Ovary (tissue), 3 donors: ENCODE measurements at regions not wholly inside any gene's neighbourhood (a gene's known extent, or its start where the extent isn't known, plus 50 kb on each side); places are given as distances from the start of the nearest gene placed in this dataset.

Experiments used
- EP300 ChIP-seq: sonication (generic); formaldehyde crosslinking; IDR thresholded peaks from one replicate; pipeline ENCODE4 v1.6.1; 2017; ENCODE audit warnings: antibody characterized with exemption
- TF ChIP-seq, protein P1 (sequence below), 3 donors: fragments of 450-650 bp in 2 of 3; fragments of 200-600 bp in 1 of 3; IDR thresholded peaks; one replicate each; pipeline versions ENCODE4 v1.5.1 to v1.8.0; 2016 to 2022; ENCODE audit warnings: antibody characterized with exemption in 3 of 3, mild to moderate bottlenecking in 1 of 3
- donor health status: DM: no; HTN: no; CAD: no.

DNA sequence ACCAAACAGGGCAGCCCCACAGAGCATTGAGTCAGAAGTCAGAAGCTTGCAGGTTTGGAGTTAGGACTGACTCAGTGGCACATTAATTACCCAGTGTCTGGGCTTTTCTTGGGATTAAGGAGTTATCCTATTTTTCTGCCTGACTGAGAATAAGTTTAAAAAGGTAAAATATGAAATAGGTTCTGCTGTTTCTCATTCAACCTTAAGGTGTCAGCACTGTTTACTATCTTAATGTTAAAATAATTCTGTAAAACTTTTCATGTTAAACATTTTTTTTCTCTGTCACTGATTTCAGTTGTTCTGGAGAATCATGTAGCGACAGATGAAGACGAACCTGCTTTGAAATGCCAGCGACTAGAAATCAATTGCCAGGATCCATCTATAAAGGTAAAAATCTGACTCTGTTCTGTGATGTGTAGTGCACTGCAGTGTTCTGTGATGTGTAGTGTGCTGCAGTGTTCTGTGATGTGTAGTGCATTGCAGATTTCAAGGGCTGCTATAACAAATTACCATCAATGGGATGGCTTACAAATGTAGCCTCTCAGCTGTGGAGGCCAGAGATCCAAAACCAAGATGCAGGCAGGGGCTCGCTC lies 128.0 kb downstream of the LAT start:
- TF ChIP-seq, protein P1, sequence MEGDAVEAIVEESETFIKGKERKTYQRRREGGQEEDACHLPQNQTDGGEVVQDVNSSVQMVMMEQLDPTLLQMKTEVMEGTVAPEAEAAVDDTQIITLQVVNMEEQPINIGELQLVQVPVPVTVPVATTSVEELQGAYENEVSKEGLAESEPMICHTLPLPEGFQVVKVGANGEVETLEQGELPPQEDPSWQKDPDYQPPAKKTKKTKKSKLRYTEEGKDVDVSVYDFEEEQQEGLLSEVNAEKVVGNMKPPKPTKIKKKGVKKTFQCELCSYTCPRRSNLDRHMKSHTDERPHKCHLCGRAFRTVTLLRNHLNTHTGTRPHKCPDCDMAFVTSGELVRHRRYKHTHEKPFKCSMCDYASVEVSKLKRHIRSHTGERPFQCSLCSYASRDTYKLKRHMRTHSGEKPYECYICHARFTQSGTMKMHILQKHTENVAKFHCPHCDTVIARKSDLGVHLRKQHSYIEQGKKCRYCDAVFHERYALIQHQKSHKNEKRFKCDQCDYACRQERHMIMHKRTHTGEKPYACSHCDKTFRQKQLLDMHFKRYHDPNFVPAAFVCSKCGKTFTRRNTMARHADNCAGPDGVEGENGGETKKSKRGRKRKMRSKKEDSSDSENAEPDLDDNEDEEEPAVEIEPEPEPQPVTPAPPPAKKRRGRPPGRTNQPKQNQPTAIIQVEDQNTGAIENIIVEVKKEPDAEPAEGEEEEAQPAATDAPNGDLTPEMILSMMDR (IDR thresholded peaks at IDR 0.05), result peak in 1 of 3 donors; percentile 8
- no peak for TF ChIP-seq EP300
